ENCODE measurements at regions not wholly inside any gene's neighbourhood (a gene's known extent, or its start where the extent isn't known, plus 50 kb on each side); places are given as distances from the start of the nearest gene placed in this dataset.

- no peak for ATAC-seq
- no peaks in the 10 kb centered on the region for H3K36me3 Mint-ChIP-seq
- no peak for DNase-seq
- peaks cover 0 to 28% (median 4%) of the 10 kb centered on the region in 9 donors for H3K9me3 Mint-ChIP-seq
- peaks cover 0 to 8% (median 0%) of the 10 kb centered on the region in 5 donors for H3K27me3 Mint-ChIP-seq
- no peak overlapping the region for H3K27ac Mint-ChIP-seq
- POLR2A ChIA-PET: no interaction called here
- H3K4me1 Mint-ChIP-seq: no peaks in the 10 kb centered on the region
- H3K4me3 Mint-ChIP-seq: no peak overlapping the region
Measured at GRCh38 chr10:76729346-76729745, 908.3 kb downstream of the KCNMA1 start.

GRCh38 chr10:76727038-76727437 is 910.6 kb downstream of the KCNMA1 start:
- peak overlapping the region in 1 of 10 donors; percentile 29 for H3K27ac Mint-ChIP-seq
- H3K27me3 Mint-ChIP-seq: peaks cover 0 to 3% (median 0%) of the 10 kb centered on the region in 5 donors
- no peak overlapping the region for H3K4me3 Mint-ChIP-seq
- POLR2A ChIA-PET: no interaction called here
- H3K4me1 Mint-ChIP-seq: no peaks in the 10 kb centered on the region
- ATAC-seq: no peak
- H3K9me3 Mint-ChIP-seq: peaks cover 0 to 19% (median 3%) of the 10 kb centered on the region in 9 donors
- no peaks in the 10 kb centered on the region for H3K36me3 Mint-ChIP-seq
- no peak for DNase-seq

- POLR2A ChIA-PET: no interaction called here
- no peak overlapping the region for H3K4me3 Mint-ChIP-seq
- DNase-seq: no peak
- peaks cover 0 to 4% (median 0%) of the 10 kb centered on the region in 9 donors for H3K9me3 Mint-ChIP-seq
- ATAC-seq: no peak
- H3K27ac Mint-ChIP-seq: no peak overlapping the region
- H3K4me1 Mint-ChIP-seq: no peaks in the 10 kb centered on the region
- H3K27me3 Mint-ChIP-seq: peaks cover 0 to 2% (median 0%) of the 10 kb centered on the region in 5 donors
- no peaks in the 10 kb centered on the region for H3K36me3 Mint-ChIP-seq
Measured at GRCh38 chr10:76723844-76724243, 913.8 kb downstream of the KCNMA1 start.

DNA sequence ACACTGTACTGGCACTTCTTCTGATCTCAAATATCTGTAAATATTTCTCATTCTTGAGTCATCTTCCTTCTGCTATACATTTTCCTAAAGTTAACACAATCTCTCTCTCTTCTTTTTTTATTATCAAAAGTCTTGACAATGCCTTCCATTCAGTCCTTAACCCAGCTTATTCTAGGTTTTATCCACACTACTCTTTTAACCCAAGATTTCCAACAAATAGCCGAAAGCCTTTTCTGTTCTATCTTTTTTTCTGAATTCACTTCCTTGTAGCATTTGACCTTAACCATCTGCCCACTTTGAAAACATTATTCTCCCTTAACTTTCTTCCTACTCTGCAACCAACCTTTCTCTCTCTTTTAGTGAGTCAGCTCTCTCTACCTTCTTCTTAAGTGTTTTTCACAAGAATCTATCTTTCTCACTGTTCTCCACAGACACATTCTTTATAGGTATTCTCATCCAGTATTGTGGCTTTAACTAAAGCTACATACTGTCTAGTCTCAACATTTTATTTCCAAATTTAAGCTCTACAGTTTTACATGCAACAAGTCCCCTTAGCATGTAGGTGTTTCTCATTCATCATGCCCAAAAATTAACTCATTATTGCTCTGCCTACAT is 915.6 kb downstream of the KCNMA1 start:
- Mint-ChIP-seq H3K9me3 (peaks cover 0 to 6% (median 2%) of the 10 kb centered on the region in 9 donors), H3K27me3 (peaks cover 0 to 2% (median 0%) of the 10 kb centered on the region in 5 donors), H3K27ac (no peak overlapping the region), H3K4me1 (no peaks in the 10 kb centered on the region), H3K36me3 (no peaks in the 10 kb centered on the region), H3K4me3 (no peak overlapping the region)
- DNase-seq: no peak
- ATAC-seq: no peak
- POLR2A ChIA-PET: no interaction called here

DNA sequence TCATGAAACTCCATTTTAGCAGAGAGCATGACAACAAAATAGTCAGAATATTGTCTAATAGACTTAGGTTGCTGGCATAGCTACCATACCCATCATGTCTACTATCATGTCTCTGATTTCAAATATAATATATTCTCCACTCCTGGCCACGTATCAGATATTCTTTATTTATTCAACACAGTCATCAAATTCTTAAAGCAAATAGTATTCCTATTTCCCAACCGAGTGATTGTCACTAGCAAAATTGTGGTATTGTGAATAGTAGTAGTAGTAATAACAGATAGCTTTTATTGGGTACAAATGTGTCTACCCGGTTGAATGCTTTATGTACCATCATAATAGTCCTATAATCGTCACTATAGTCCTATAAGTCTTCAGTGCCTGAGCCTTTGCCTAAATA is 918.6 kb downstream of the KCNMA1 start:
- Mint-ChIP-seq H3K9me3 (peaks cover 0 to 11% (median 0%) of the 10 kb centered on the region in 9 donors), H3K4me1 (no peaks in the 10 kb centered on the region), H3K27ac (no peak overlapping the region), H3K36me3 (no peaks in the 10 kb centered on the region), H3K4me3 (no peak overlapping the region), H3K27me3 (no peaks in the 10 kb centered on the region)
- POLR2A ChIA-PET: no interaction called here
- ATAC-seq: no peak
- no peak for DNase-seq

DNA sequence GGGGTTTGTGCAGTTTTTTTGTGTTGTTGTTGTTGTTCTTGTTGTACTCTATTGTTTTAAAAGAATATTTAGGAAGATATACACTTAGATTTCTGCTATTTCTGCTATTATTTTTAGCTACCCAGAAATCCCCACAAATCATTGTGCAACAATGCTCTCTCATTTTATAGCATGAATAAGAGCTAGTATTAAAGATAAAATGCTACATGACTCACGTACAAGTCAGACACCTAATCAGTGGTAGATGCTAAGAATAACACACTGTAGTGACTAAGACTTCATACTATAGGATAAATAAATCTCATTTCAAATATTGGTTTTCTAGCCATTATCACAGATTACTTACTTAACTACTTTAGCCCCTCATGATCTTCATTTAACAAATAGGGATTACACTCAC is 920.5 kb downstream of the KCNMA1 start:
- H3K4me3 Mint-ChIP-seq: no peak overlapping the region
- DNase-seq (no peak), ATAC-seq (no peak)
- no peaks in the 10 kb centered on the region for H3K36me3 Mint-ChIP-seq
- H3K4me1 Mint-ChIP-seq: no peaks in the 10 kb centered on the region
- POLR2A ChIA-PET: no interaction called here
- no peaks in the 10 kb centered on the region for H3K27me3 Mint-ChIP-seq
- no peak overlapping the region for H3K27ac Mint-ChIP-seq
- H3K9me3 Mint-ChIP-seq: peaks cover 0 to 19% (median 0%) of the 10 kb centered on the region in 9 donors

DNA sequence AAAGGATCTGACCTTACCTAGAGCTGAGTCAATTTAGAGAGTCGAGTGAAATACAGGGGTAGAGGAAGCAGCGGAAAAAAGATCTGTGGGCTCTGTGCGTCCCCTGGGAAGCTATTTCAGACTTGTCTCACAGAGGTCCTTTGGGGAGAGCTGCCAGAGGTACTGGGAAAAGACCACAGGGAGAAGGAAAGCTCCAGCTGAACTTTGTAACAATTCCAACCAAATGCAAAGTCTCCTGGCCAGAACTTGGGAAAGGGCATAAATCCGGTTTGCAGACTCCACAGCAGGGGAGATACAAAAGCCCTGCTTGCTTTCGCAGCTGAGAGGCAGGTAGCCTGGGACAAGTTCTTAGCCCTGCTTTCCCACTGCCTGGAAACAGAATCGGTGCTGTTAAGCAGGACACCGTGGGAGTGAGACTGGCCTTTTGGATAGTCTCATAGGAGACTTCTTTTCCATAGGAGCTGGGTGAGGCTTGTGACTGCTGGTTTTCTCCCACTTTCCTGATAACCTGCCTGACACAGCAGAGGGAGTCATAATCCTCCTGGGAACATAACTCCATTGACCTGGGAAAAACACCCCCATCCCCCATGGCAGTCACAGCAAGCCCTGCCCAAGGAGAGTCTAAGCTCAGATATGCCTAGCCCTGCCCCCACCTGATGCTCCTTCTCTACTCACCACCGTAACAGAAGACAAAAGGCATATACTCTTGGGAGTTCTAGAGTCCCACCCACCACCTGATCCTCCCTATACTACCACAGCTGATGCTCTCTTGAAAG is 926.2 kb downstream of the KCNMA1 start:
- Mint-ChIP-seq H3K27me3 (peaks cover 0 to 2% (median 0%) of the 10 kb centered on the region in 5 donors), H3K36me3 (no peaks in the 10 kb centered on the region), H3K4me3 (no peak overlapping the region), H3K4me1 (no peaks in the 10 kb centered on the region), H3K27ac (no peak overlapping the region), H3K9me3 (peaks cover 0 to 54% (median 7%) of the 10 kb centered on the region in 9 donors)
- POLR2A ChIA-PET: no interaction called here
- no peak for DNase-seq
- no peak for ATAC-seq

DNA sequence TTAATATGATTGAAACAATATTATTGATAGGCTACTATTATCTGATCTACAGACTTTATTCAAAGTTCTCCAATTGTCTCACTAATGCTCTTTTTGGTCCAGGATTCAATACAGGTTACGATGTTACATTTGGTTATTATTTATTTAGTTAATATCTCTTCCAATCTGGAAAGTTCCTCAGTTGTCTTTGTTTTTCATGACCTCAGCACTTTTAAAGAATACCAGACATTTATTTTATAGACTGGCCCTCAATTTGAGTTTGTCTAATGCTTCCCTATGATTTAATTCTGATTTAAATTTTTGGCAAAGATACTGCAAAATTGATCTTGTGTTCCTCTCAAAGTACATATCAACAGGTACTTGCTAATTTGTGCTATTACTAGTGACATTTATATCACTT is 937.4 kb downstream of the KCNMA1 start:
- Mint-ChIP-seq H3K4me1 (no peaks in the 10 kb centered on the region), H3K27me3 (peaks cover 0 to 15% (median 6%) of the 10 kb centered on the region in 5 donors), H3K9me3 (peaks cover 0 to 27% (median 7%) of the 10 kb centered on the region in 9 donors), H3K36me3 (peaks cover 0 to 4% (median 0%) of the 10 kb centered on the region in 3 donors), H3K4me3 (no peak overlapping the region), H3K27ac (no peak overlapping the region)
- no peak for ATAC-seq
- POLR2A ChIA-PET: no interaction called here
- no peak for DNase-seq

DNA sequence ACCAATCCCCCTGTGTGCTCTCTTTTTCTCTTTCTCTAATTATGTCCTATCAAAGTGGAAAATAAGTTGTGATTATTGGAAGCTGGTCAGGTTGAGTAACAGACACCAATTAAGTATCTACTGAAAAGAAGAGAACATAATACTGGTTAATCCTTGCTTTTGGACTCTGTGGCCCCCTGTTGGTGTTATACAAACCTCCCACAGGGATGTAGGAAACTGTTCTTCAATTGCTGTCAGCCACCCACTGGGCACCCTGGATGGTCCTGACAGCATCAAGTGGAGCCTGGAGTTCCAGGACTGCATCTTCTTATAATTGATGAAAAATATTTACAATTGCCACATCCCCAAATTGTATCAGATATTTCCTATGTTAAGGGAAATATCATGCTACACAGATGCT is 939.7 kb downstream of the KCNMA1 start:
- Mint-ChIP-seq H3K4me1 (no peaks in the 10 kb centered on the region), H3K27ac (no peak overlapping the region), H3K4me3 (no peak overlapping the region), H3K36me3 (no peaks in the 10 kb centered on the region), H3K9me3 (peaks cover 1 to 17% (median 7%) of the 10 kb centered on the region in 9 donors), H3K27me3 (peaks cover 0 to 5% (median 0%) of the 10 kb centered on the region in 5 donors)
- ATAC-seq (no peak), DNase-seq (no peak)
- POLR2A ChIA-PET: no interaction called here

DNA sequence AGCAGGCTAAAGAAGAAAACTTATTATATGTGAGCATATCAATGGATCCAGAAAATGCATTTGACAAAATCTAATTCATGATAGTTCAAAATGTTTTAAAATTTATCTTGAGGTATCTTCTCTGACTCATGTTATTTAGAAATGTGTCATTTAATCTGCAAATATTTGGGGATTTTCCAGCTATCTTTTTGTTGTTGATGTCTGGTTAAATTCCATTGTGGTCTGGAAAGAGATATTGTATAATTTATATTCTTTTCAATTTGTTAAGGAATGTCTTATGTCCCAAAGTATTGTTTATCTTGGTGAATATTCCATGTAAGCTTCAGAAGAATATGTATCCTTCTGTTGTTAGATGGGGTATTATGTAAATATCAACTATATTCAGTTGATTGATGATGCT is 942.5 kb downstream of the KCNMA1 start:
- ATAC-seq: no peak
- peaks cover 0 to 22% (median 12%) of the 10 kb centered on the region in 9 donors for H3K9me3 Mint-ChIP-seq
- POLR2A ChIA-PET: no interaction called here

GRCh38 chr10:76686201-76686600 is 951.4 kb downstream of the KCNMA1 start:
- POLR2A ChIA-PET: no interaction called here
- Mint-ChIP-seq H3K27me3 (peaks cover 0 to 3% (median 0%) of the 10 kb centered on the region in 5 donors), H3K4me3 (no peak overlapping the region), H3K4me1 (no peaks in the 10 kb centered on the region), H3K27ac (no peak overlapping the region), H3K9me3 (peaks cover 6 to 25% (median 10%) of the 10 kb centered on the region in 9 donors), H3K36me3 (peaks cover 0 to 8% (median 0%) of the 10 kb centered on the region in 3 donors)
- DNase-seq (no peak), ATAC-seq (no peak)

More for the DNA sequence above, 942.5 kb downstream of the KCNMA1 start:
- DNase-seq: no peak
- Mint-ChIP-seq H3K27me3 (peaks cover 0 to 3% (median 0%) of the 10 kb centered on the region in 5 donors), H3K4me1 (no peaks in the 10 kb centered on the region), H3K4me3 (no peak overlapping the region), H3K36me3 (peaks cover 0 to 5% (median 0%) of the 10 kb centered on the region in 3 donors), H3K27ac (no peak overlapping the region)

DNA sequence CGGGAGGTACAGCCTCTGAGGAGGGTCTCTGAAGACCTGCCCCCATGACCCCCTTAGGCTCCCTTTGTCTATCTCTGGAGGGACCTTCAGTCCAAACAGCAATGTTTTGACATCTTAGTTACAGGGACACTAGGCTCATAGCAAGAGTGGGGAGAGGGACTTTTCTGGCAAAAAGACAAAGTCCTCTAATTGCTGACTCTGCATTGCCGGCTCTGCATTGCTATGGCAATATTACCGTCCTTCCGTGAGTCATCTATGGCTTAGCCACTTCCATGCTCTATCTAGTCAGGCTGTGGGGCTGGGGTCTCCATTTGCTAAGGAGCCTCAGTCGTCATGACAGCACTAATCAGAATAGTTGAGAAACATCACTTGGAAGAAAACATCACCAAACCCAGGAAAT is 952.6 kb downstream of the KCNMA1 start:
- no peak overlapping the region for H3K27ac Mint-ChIP-seq
- H3K9me3 Mint-ChIP-seq: peaks cover 0 to 20% (median 8%) of the 10 kb centered on the region in 9 donors
- H3K36me3 Mint-ChIP-seq: peaks cover 0 to 4% (median 0%) of the 10 kb centered on the region in 3 donors
- no peak for ATAC-seq
- H3K4me3 Mint-ChIP-seq: no peak overlapping the region
- DNase-seq: no peak
- POLR2A ChIA-PET: no interaction called here
- no peaks in the 10 kb centered on the region for H3K4me1 Mint-ChIP-seq
- H3K27me3 Mint-ChIP-seq: peaks cover 0 to 3% (median 0%) of the 10 kb centered on the region in 5 donors

GRCh38 chr10:76681153-76681552 is 956.5 kb downstream of the KCNMA1 start:
- POLR2A ChIA-PET: no interaction called here

More at GRCh38 chr10:76681153-76681552, 956.5 kb downstream of the KCNMA1 start:
- Mint-ChIP-seq H3K4me1 (no peaks in the 10 kb centered on the region), H3K27ac (no peak overlapping the region), H3K9me3 (peaks cover 0 to 8% (median 0%) of the 10 kb centered on the region in 9 donors), H3K4me3 (no peak overlapping the region), H3K27me3 (no peaks in the 10 kb centered on the region), H3K36me3 (no peaks in the 10 kb centered on the region)
- ATAC-seq: no peak
- no peak for DNase-seq
